HT-29 (cell line): ENCODE measurements at regions not wholly inside any gene's neighbourhood (a gene's known extent, or its start where the extent isn't known, plus 50 kb on each side); places are given as distances from the start of the nearest gene placed in this dataset.
A peak's percentile ranks its signal among the peaks of the same experiment; 100 is the strongest.

Experiments used
- DNase-seq: peaks from one replicate; pipeline ENCODE4 v3.0.0-alpha.2; 2015; ENCODE audit warnings: low spot score

GRCh38 chr1:108050911-108051629 is 86.1 kb upstream of the VAV3 start:
- no peak for DNase-seq

GRCh38 chr1:108050158-108050557 is 85.2 kb upstream of the VAV3 start:
- DNase-seq: no peak

GRCh38 chr1:108049178-108049819 is 84.3 kb upstream of the VAV3 start:
- peak; percentile 20 for DNase-seq

GRCh38 chr1:108048301-108049177 is 83.6 kb upstream of the VAV3 start:
- DNase-seq: no peak

- no peak for DNase-seq
These were observed 82.1 kb upstream of the VAV3 start for GRCh38 chr1:108047085-108047484.

- no peak for DNase-seq
These were observed 81.0 kb upstream of the VAV3 start for GRCh38 chr1:108046026-108046425.

GRCh38 chr1:108045460-108045859 is 80.5 kb upstream of the VAV3 start:
- no peak for DNase-seq

- no peak for DNase-seq
These were observed 79.3 kb upstream of the VAV3 start for GRCh38 chr1:108044318-108044717.

GRCh38 chr1:108043707-108044106 is 78.7 kb upstream of the VAV3 start:
- DNase-seq: no peak

GRCh38 chr1:108042610-108043009 is 77.6 kb upstream of the VAV3 start:
- DNase-seq: no peak

- DNase-seq: no peak
These were observed 76.6 kb upstream of the VAV3 start for GRCh38 chr1:108041360-108042142.

GRCh38 chr1:108038653-108039236 is 73.8 kb upstream of the VAV3 start:
- no peak for DNase-seq

- no peak for DNase-seq
These were observed 72.0 kb upstream of the VAV3 start for GRCh38 chr1:108036796-108037562.

- no peak for DNase-seq
These were observed 69.4 kb upstream of the VAV3 start for GRCh38 chr1:108034396-108034795.

- DNase-seq: no peak
These were observed 68.6 kb upstream of the VAV3 start for GRCh38 chr1:108033550-108033951.

- DNase-seq: no peak
These were observed 63.9 kb upstream of the VAV3 start for GRCh38 chr1:108028841-108029388.

- DNase-seq: no peak
These were observed 62.4 kb upstream of the VAV3 start for GRCh38 chr1:108027389-108027788.

GRCh38 chr1:108017698-108018097 is 52.7 kb upstream of the VAV3 start:
- no peak for DNase-seq

- DNase-seq: no peak
These were observed 51.5 kb upstream of the VAV3 start for GRCh38 chr1:108016451-108016920.
